GM12864 (cell line): ENCODE measurements at regions not wholly inside any gene's neighbourhood (a gene's known extent, or its start where the extent isn't known, plus 50 kb on each side); places are given as distances from the start of the nearest gene placed in this dataset.

Source experiments
- DNase-seq: peaks from one replicate; pipeline ENCODE4 v3.0.0-alpha.2; 2011; ENCODE audit warnings: low read depth
- H3K4me3 ChIP-seq: 2 replicates; pipeline ENCODE4 v1.5.1; 2011; ENCODE audit warnings: mild to moderate bottlenecking, low read depth, low read length, control low read depth
- CTCF ChIP-seq: IDR thresholded peaks from 2 replicates; pipeline ENCODE4 v1.5.1; 2011; ENCODE audit warnings: low read depth, mild to moderate bottlenecking, moderate library complexity, low read length, control low read depth, inconsistent platforms; ENCODE audit errors: missing control alignments

GRCh38 chr11:13905137-13905781 lies 57.3 kb upstream of the SPON1 start:
- no peak overlapping the region for H3K4me3 ChIP-seq
- no peak for DNase-seq
- no peak for TF ChIP-seq CTCF

- DNase-seq = no peak
- no peak for TF ChIP-seq CTCF
Observed at GRCh38 chr11:13907678-13908077, 54.8 kb upstream of the SPON1 start.

DNA sequence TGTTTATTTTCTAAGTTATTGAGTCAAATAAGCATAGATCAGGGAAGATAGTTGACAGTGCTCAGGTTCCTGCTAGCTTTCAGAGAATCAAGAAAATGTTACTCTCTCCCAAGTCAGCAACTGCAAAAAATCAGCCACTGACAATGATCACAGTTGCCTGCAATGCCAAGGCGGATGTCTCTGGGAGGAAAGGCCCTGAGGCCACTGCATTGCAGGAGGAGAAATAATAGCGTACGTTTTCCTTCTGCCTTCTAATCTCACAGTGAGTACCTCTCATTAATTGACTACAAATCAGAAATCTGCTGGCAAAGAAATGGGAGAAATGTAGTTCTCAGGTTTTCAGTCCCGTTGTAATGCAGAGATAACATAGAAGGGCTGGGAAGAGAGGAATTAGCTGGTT lies 54.0 kb upstream of the SPON1 start:
- H3K4me3 ChIP-seq = no peak overlapping the region
- TF ChIP-seq CTCF = no peak
- no peak for DNase-seq

More at GRCh38 chr11:13907678-13908077, 54.8 kb upstream of the SPON1 start:
- H3K4me3 ChIP-seq = no peak overlapping the region
